Neural cell (in vitro differentiated cells): ENCODE measurements at regions not wholly inside any gene's neighbourhood (a gene's known extent, or its start where the extent isn't known, plus 50 kb on each side); places are given as distances from the start of the nearest gene placed in this dataset.

Source experiments
- H2AFZ ChIP-seq: fragments of 200-600, 300-800 bp; sonication (generic), shearing (Covaris generic); 2 replicates; pipeline ENCODE4 v1.6.0; 2014; ENCODE audit warnings: low read depth, mild to moderate bottlenecking, antibody characterized with exemption, low read length, moderate library complexity
- H3F3A ChIP-seq: fragments of 200-600 bp; shearing (Covaris generic); 2 replicates; pipeline ENCODE4 v1.6.1; 2016; ENCODE audit warnings: mild to moderate bottlenecking, moderate library complexity, mixed read lengths, antibody characterized with exemption, low read length; ENCODE audit not compliant: insufficient read depth, poor library complexity, severe bottlenecking
- H3K27ac ChIP-seq: fragments of 200-600, 300-800 bp; sonication (generic), shearing (Covaris generic); 2 replicates; pipeline ENCODE4 v1.5.1; 2014; ENCODE audit warnings: mild to moderate bottlenecking, low read length, moderate library complexity
- H3K27me3 ChIP-seq: fragments of 300-800, 200-600 bp; sonication (generic), shearing (Covaris generic); 2 replicates; pipeline ENCODE4 v1.6.0; 2014; ENCODE audit warnings: mild to moderate bottlenecking, low read depth, low read length, moderate library complexity; ENCODE audit not compliant: insufficient read depth
- H3K36me3 ChIP-seq: fragments of 300-800, 200-600 bp; sonication (generic), shearing (Covaris generic); 2 replicates; pipeline ENCODE4 v1.5.1; 2014; ENCODE audit warnings: mild to moderate bottlenecking, antibody characterized with exemption, low read length, moderate library complexity; ENCODE audit not compliant: insufficient read depth
- H3K4me2 ChIP-seq: fragments of 300-800, 200-600 bp; sonication (generic), shearing (Covaris generic); 2 replicates; pipeline ENCODE4 v1.6.0; 2014; ENCODE audit warnings: mild to moderate bottlenecking, low read length
- H3K4me3 ChIP-seq: fragments of 300-800, 200-600 bp; sonication (generic), shearing (Covaris generic); 2 replicates; pipeline ENCODE4 v1.5.1; 2014; ENCODE audit warnings: mild to moderate bottlenecking, low read length, moderate library complexity
- H3K79me2 ChIP-seq: fragments of 200-600 bp; shearing (Covaris generic); replicated peaks from 2 replicates; pipeline ENCODE4 v1.6.0; 2014; ENCODE audit warnings: mild to moderate bottlenecking, low read length, moderate library complexity; ENCODE audit not compliant: insufficient read depth
- H3K9ac ChIP-seq: fragments of 300-800, 200-600 bp; sonication (generic), shearing (Covaris generic); 2 replicates; pipeline ENCODE4 v1.6.1; 2016; ENCODE audit warnings: mild to moderate bottlenecking, low read length, mixed read lengths
- H3K9me2 ChIP-seq: fragments of 200-600 bp; shearing (Covaris generic); 2 replicates; pipeline ENCODE4 v1.6.1; 2016; ENCODE audit warnings: mild to moderate bottlenecking, low read length, mixed read lengths; ENCODE audit not compliant: insufficient read depth
- H3K9me3 ChIP-seq: fragments of 200-600, 300-800 bp; sonication (generic), shearing (Covaris generic); 2 replicates; pipeline ENCODE4 v1.6.1; 2016; ENCODE audit warnings: mild to moderate bottlenecking, mixed run types, low read length, moderate library complexity, mixed read lengths
- H4K20me1 ChIP-seq: fragments of 200-600 bp; shearing (Covaris generic); 2 replicates; pipeline ENCODE4 v1.6.1; 2016; ENCODE audit warnings: mild to moderate bottlenecking, mixed run types; ENCODE audit not compliant: insufficient read depth
- EP300 ChIP-seq: fragments of 450-650 bp; conservative IDR thresholded peaks from 2 replicates; pipeline ENCODE4 v1.6.1; 2014; ENCODE audit warnings: antibody characterized with exemption, mild to moderate bottlenecking, moderate library complexity; ENCODE audit not compliant: poor library complexity, severe bottlenecking
- EZH2 ChIP-seq: fragments of 200-600, 300-800 bp; shearing (Covaris generic), sonication (generic); IDR thresholded peaks from 2 replicates; pipeline ENCODE4 v1.6.1; 2014; ENCODE audit warnings: antibody characterized with exemption, low read length, borderline replicate concordance, mild to moderate bottlenecking; ENCODE audit not compliant: insufficient read depth, poor library complexity, severe bottlenecking
- MXI1 ChIP-seq: fragments of 450-650 bp; conservative IDR thresholded peaks from 2 replicates; pipeline ENCODE4 v1.6.1; 2014; ENCODE audit warnings: antibody characterized with exemption, mild to moderate bottlenecking; ENCODE audit not compliant: poor library complexity, severe bottlenecking
- POLR2AphosphoS5 ChIP-seq: IDR thresholded peaks from 2 replicates; pipeline ENCODE4 v1.6.1; 2012
- RAD21 ChIP-seq: fragments of 450-650 bp; conservative IDR thresholded peaks from 2 replicates; pipeline ENCODE4 v1.6.1; 2014; ENCODE audit warnings: antibody characterized with exemption, mild to moderate bottlenecking, moderate library complexity
- SMC3 ChIP-seq: fragments of 450-650 bp; conservative IDR thresholded peaks from 2 replicates; pipeline ENCODE4 v1.6.1; 2014; ENCODE audit warnings: antibody characterized with exemption, mild to moderate bottlenecking, moderate library complexity; ENCODE audit not compliant: poor library complexity
- TAF1 ChIP-seq: IDR thresholded peaks from 2 replicates; pipeline ENCODE4 v1.6.1; 2012; ENCODE audit warnings: low read depth
- TF ChIP-seq, protein P1 (sequence below): fragments of 450-650 bp; IDR thresholded peaks from 2 replicates; pipeline ENCODE4 v1.5.1; 2014; ENCODE audit warnings: antibody characterized with exemption, mild to moderate bottlenecking, moderate library complexity; ENCODE audit not compliant: poor library complexity, severe bottlenecking
- TF ChIP-seq, protein P2 (sequence below): IDR thresholded peaks from 2 replicates; pipeline ENCODE4 v1.6.1; 2012; ENCODE audit warnings: borderline replicate concordance

DNA sequence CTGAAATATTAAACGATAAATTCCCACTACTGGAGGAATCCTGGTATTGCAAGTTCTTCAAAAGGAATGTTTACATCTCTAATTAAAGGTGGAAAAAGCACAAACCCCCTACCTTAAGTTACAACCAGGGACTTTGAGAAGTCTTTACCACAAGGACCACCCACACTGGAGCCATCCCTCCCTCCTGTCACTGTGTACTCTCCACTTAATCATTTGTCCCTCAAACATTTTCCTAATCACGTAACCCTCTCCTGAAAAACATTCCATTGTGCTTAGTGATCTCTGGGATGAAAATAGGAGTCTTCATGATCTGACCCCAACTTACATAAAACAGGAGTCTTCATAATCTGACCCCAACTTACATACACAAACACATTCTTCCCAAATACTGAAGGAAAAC is 85.7 kb downstream of the SUCLG1 start:
- Histone ChIP-seq H3K9me3 (no peaks in the 10 kb centered on the region), H4K20me1 (no peaks in the 10 kb centered on the region), H3K36me3 (peaks cover 4% of the 10 kb centered on the region), H3K79me2 (no peaks in the 10 kb centered on the region), H3K9me2 (no peaks in the 10 kb centered on the region), H3K9ac (no peak overlapping the region), H2AFZ (no peak overlapping the region), H3K4me3 (no peak overlapping the region), H3K27ac (no peak overlapping the region), H3F3A (no peaks in the 10 kb centered on the region), H3K27me3 (no peaks in the 10 kb centered on the region), H3K4me2 (no peak overlapping the region)
- TF ChIP-seq MXI1 (no peak), EP300 (no peak), SMC3 (no peak), POLR2AphosphoS5 (no peak), RAD21 (no peak), TAF1 (no peak), EZH2 (no peak)
- TF ChIP-seq, protein P1, sequence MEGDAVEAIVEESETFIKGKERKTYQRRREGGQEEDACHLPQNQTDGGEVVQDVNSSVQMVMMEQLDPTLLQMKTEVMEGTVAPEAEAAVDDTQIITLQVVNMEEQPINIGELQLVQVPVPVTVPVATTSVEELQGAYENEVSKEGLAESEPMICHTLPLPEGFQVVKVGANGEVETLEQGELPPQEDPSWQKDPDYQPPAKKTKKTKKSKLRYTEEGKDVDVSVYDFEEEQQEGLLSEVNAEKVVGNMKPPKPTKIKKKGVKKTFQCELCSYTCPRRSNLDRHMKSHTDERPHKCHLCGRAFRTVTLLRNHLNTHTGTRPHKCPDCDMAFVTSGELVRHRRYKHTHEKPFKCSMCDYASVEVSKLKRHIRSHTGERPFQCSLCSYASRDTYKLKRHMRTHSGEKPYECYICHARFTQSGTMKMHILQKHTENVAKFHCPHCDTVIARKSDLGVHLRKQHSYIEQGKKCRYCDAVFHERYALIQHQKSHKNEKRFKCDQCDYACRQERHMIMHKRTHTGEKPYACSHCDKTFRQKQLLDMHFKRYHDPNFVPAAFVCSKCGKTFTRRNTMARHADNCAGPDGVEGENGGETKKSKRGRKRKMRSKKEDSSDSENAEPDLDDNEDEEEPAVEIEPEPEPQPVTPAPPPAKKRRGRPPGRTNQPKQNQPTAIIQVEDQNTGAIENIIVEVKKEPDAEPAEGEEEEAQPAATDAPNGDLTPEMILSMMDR, result no peak
- TF ChIP-seq, protein P2, sequence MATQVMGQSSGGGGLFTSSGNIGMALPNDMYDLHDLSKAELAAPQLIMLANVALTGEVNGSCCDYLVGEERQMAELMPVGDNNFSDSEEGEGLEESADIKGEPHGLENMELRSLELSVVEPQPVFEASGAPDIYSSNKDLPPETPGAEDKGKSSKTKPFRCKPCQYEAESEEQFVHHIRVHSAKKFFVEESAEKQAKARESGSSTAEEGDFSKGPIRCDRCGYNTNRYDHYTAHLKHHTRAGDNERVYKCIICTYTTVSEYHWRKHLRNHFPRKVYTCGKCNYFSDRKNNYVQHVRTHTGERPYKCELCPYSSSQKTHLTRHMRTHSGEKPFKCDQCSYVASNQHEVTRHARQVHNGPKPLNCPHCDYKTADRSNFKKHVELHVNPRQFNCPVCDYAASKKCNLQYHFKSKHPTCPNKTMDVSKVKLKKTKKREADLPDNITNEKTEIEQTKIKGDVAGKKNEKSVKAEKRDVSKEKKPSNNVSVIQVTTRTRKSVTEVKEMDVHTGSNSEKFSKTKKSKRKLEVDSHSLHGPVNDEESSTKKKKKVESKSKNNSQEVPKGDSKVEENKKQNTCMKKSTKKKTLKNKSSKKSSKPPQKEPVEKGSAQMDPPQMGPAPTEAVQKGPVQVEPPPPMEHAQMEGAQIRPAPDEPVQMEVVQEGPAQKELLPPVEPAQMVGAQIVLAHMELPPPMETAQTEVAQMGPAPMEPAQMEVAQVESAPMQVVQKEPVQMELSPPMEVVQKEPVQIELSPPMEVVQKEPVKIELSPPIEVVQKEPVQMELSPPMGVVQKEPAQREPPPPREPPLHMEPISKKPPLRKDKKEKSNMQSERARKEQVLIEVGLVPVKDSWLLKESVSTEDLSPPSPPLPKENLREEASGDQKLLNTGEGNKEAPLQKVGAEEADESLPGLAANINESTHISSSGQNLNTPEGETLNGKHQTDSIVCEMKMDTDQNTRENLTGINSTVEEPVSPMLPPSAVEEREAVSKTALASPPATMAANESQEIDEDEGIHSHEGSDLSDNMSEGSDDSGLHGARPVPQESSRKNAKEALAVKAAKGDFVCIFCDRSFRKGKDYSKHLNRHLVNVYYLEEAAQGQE, result no peak

DNA sequence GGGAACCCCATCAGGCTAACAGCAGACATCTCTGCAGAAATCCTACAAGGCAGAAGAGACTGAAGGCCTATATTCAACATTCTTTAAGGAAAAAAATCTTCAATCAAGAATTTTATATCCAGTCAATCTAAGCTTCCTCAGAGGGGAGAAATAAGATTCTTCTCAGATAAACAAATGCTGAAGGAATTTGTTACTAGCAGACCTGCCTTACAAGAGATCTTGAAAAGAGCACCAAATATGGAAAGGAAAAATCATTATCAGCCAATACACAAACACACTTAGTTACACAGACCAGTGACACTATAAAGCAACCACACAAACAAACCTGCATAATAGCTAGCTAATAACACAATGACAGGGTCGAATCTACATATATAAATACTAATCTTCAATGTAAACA is 96.5 kb downstream of the SUCLG1 start:
- TF ChIP-seq, protein P1, result no peak
- TF ChIP-seq TAF1 (no peak), EZH2 (no peak)
- H3K79me2 ChIP-seq, result no peaks in the 10 kb centered on the region
- no peaks in the 10 kb centered on the region for H3F3A ChIP-seq
- no peak overlapping the region for H3K9ac ChIP-seq
- no peak overlapping the region for H3K4me2 ChIP-seq
- H4K20me1 ChIP-seq, result no peaks in the 10 kb centered on the region
- no peak overlapping the region for H2AFZ ChIP-seq
- no peak overlapping the region for H3K4me3 ChIP-seq
- H3K9me3 ChIP-seq, result peaks cover 5% of the 10 kb centered on the region
- no peak overlapping the region for H3K27ac ChIP-seq
- H3K9me2 ChIP-seq, result no peaks in the 10 kb centered on the region
- no peaks in the 10 kb centered on the region for H3K27me3 ChIP-seq
- H3K36me3 ChIP-seq, result no peaks in the 10 kb centered on the region
